Medulla oblongata (tissue), 1 donor: ENCODE measurements at regions not wholly inside any gene's neighbourhood (a gene's known extent, or its start where the extent isn't known, plus 50 kb on each side); places are given as distances from the start of the nearest gene placed in this dataset.

Experiments used
- DNase-seq: peaks from one replicate; pipeline ENCODE4 v3.0.0-alpha.2; 2015; ENCODE audit errors: extremely low spot score

GRCh38 chr7:93015779-93016481 lies 101.8 kb downstream of the SAMD9 start:
- no peak for DNase-seq

- DNase-seq, result no peak
Measured at GRCh38 chr7:93015101-93015778, 102.5 kb downstream of the SAMD9 start.

- no peak for DNase-seq
Measured at GRCh38 chr7:93014410-93014809, 103.4 kb downstream of the SAMD9 start.

GRCh38 chr7:93013446-93014061 lies 104.2 kb downstream of the SAMD9 start:
- DNase-seq, result no peak

GRCh38 chr7:93011351-93012294 lies 106.2 kb downstream of the SAMD9 start:
- no peak for DNase-seq

GRCh38 chr7:93008833-93009232 lies 108.9 kb downstream of the SAMD9 start:
- DNase-seq, result no peak

GRCh38 chr7:93006480-93007095 lies 111.2 kb downstream of the SAMD9 start:
- no peak for DNase-seq

- no peak for DNase-seq
Measured at GRCh38 chr7:93004906-93005305, 112.9 kb downstream of the SAMD9 start.

GRCh38 chr7:92997719-92998118 lies 120.1 kb downstream of the SAMD9 start:
- DNase-seq, result no peak

- DNase-seq, result no peak
Measured at GRCh38 chr7:92997152-92997551, 120.6 kb downstream of the SAMD9 start.

GRCh38 chr7:92994901-92995300 lies 122.9 kb downstream of the SAMD9 start:
- DNase-seq, result no peak

- DNase-seq, result no peak
Measured at GRCh38 chr7:92992932-92993331, 124.8 kb downstream of the SAMD9 start.

- no peak for DNase-seq
Measured at GRCh38 chr7:92992483-92992882, 125.3 kb downstream of the SAMD9 start.

GRCh38 chr7:92991190-92991589 lies 126.6 kb downstream of the SAMD9 start:
- no peak for DNase-seq

- no peak for DNase-seq
Measured at GRCh38 chr7:92988941-92989545, 128.7 kb downstream of the SAMD9 start.

GRCh38 chr7:92988051-92988450 lies 129.7 kb downstream of the SAMD9 start:
- DNase-seq, result peak; percentile 59

GRCh38 chr7:92987538-92987937 lies 130.2 kb downstream of the SAMD9 start:
- no peak for DNase-seq

GRCh38 chr7:92987095-92987494 lies 130.7 kb downstream of the SAMD9 start:
- no peak for DNase-seq

GRCh38 chr7:92982928-92983327 lies 134.9 kb downstream of the SAMD9 start:
- no peak for DNase-seq

- no peak for DNase-seq
Measured at GRCh38 chr7:92976931-92977330, 140.6 kb upstream of the CDK6 start.

- no peak for DNase-seq
Measured at GRCh38 chr7:92973974-92974373, 137.6 kb upstream of the CDK6 start.
